PC-3 (cell line): ENCODE measurements at regions not wholly inside any gene's neighbourhood (a gene's known extent, or its start where the extent isn't known, plus 50 kb on each side); places are given as distances from the start of the nearest gene placed in this dataset.

Experiments used
- ATAC-seq: fragments of 200-7000 bp; cut with Tn5 transposase; 2 replicates; pipeline ENCODE4 v1.9.1; 2020; ENCODE audit warnings: mild to moderate bottlenecking, moderate library complexity
- BruUV-seq: library from RNA; stranded (reverse); fragments of 400-500 nt; replicated peaks from 2 replicates; lab custom pipeline; 2021; lab: Mats Ljungman, UMichigan
- CTCF ChIA-PET: fragments of 300-600 bp; sonication (Branson Sonifier 250); formaldehyde crosslinking; loops from one replicate; lab custom pipeline; 2022; ENCODE audit warnings: antibody characterized with exemption; lab: Charles Lee
- POLR2A ChIA-PET: fragments of 300-600 bp; sonication (Branson Sonifier 250); formaldehyde crosslinking; loops from one replicate; lab custom pipeline; 2022; ENCODE audit warnings: antibody characterized with exemption; ENCODE audit not compliant: unreplicated experiment; lab: Charles Lee
- DNase-seq: peaks from one replicate; pipeline ENCODE4 v3.0.0-alpha.2; 2015
- H2AFZ ChIP-seq: fragments of 300-600 bp; sonication (generic); 2 replicates; pipeline ENCODE4 v1.6.0; 2016; ENCODE audit warnings: antibody characterized with exemption, low read length
- H3F3A ChIP-seq: fragments of 300-600 bp; sonication (generic); one replicate; pipeline ENCODE4 v1.6.0; 2017; ENCODE audit warnings: antibody characterized with exemption, low read length, control low read depth, mild to moderate bottlenecking; ENCODE audit not compliant: unreplicated experiment
- H3K27ac ChIP-seq: fragments of 300-600 bp; sonication (generic); 2 replicates; pipeline ENCODE4 v1.5.1; 2016; ENCODE audit warnings: mild to moderate bottlenecking, low read length
- H3K27me3 ChIP-seq: fragments of 300-600 bp; sonication (generic); 2 replicates; pipeline ENCODE4 v1.6.1; 2016; ENCODE audit warnings: low read length, mixed read lengths
- H3K36me3 ChIP-seq: fragments of 300-600 bp; sonication (generic); 2 replicates; pipeline ENCODE4 v1.6.1; 2016; ENCODE audit warnings: low read depth, mixed run types, low read length, mixed read lengths
- H3K4me1 ChIP-seq: fragments of 300-600 bp; sonication (generic); 2 replicates; pipeline ENCODE4 v1.5.1; 2016; ENCODE audit warnings: low read length; ENCODE audit not compliant: insufficient read depth
- H3K4me2 ChIP-seq: fragments of 300-600 bp; sonication (generic); 2 replicates; pipeline ENCODE4 v1.6.0; 2016; ENCODE audit warnings: low read length
- H3K4me3 ChIP-seq: fragments of 300-600 bp; sonication (generic); 2 replicates; pipeline ENCODE4 v1.5.1; 2016; ENCODE audit warnings: mild to moderate bottlenecking, low read length, mixed read lengths
- H3K79me2 ChIP-seq: fragments of 300-600 bp; sonication (generic); 2 replicates; pipeline ENCODE4 v1.6.1; 2017; ENCODE audit warnings: low read length, mixed read lengths
- H3K9ac ChIP-seq: fragments of 300-600 bp; sonication (generic); 2 replicates; pipeline ENCODE4 v1.6.0; 2016; ENCODE audit warnings: mild to moderate bottlenecking, low read length
- H3K9me2 ChIP-seq: fragments of 300-600 bp; sonication (generic); replicated peaks from 2 replicates; pipeline ENCODE4 v1.6.1; 2016; ENCODE audit warnings: mixed run types, low read length, mixed read lengths
- H3K9me3 ChIP-seq: fragments of 300-600 bp; sonication (generic); 2 replicates; pipeline ENCODE4 v1.6.1; 2016; ENCODE audit warnings: low read length, mixed read lengths
- H4K20me1 ChIP-seq: fragments of 300-600 bp; sonication (generic); 2 replicates; pipeline ENCODE4 v1.6.1; 2016; ENCODE audit warnings: low read length, mixed read lengths
- CTCF ChIP-seq: fragments of 300-600 bp; sonication (generic); conservative IDR thresholded peaks from 2 replicates; pipeline ENCODE4 v1.5.1; 2017; ENCODE audit warnings: antibody characterized with exemption, low read depth, mild to moderate bottlenecking, low read length
- EZH2 ChIP-seq: fragments of 300-600 bp; sonication (generic); IDR thresholded peaks from one replicate; pipeline ENCODE4 v1.6.1; 2017; ENCODE audit warnings: antibody characterized with exemption, mild to moderate bottlenecking, low read length; ENCODE audit not compliant: unreplicated experiment
- EZH2phosphoT487 ChIP-seq: fragments of 300-600 bp; sonication (generic); IDR thresholded peaks from 2 replicates; pipeline ENCODE4 v1.6.1; 2018; ENCODE audit warnings: mild to moderate bottlenecking, antibody characterized with exemption, low read length, borderline replicate concordance
- intact Hi-C: fragments of 100-400 bp; cut with micrococcal nuclease; formaldehyde crosslinking; loops from 2 replicates; pipeline ENCODE4 v1.9.0; 2023

DNA sequence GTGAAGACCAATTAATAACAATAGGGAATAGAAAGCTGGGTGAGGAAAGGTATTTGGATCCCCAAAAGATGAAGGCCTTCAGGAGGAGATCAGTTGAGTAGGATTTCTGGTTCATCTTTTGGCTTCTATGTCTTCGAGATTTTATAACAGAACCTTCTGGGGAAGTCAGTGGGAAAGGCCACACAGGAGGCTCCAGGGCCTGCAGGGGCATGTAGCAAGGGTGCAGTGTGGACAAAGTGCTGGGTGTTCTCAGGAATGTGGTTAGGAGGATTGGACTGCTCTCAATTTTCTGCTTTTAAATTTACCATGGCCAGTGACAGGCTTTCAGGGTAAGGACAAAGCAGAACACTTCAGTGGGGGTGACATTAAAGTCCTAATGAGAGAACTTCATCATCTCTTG is 378.0 kb downstream of the CCSER2 start:
- H3K4me1 ChIP-seq = no peaks in the 10 kb centered on the region
- no peaks in the 10 kb centered on the region for H3F3A ChIP-seq
- TF ChIP-seq EZH2 (no peak), CTCF (no peak), EZH2phosphoT487 (no peak)
- no peak overlapping the region for H3K4me2 ChIP-seq
- BruUV-seq = no TSS peak
- ChIA-PET POLR2A (no interaction called here), CTCF (no interaction called here)
- H3K9me3 ChIP-seq = no peaks in the 10 kb centered on the region
- intact Hi-C loops = no loop called here
- H3K27ac ChIP-seq = no peak overlapping the region
- no peak overlapping the region for H2AFZ ChIP-seq
- H3K36me3 ChIP-seq = no peaks in the 10 kb centered on the region
- DNase-seq = no peak
- no peak overlapping the region for H3K9ac ChIP-seq
- H3K9me2 ChIP-seq = no peaks in the 10 kb centered on the region
- H3K27me3 ChIP-seq = peaks cover 15% of the 10 kb centered on the region
- ATAC-seq = no peak
- H3K4me3 ChIP-seq = no peak overlapping the region
- no peaks in the 10 kb centered on the region for H3K79me2 ChIP-seq
- no peaks in the 10 kb centered on the region for H4K20me1 ChIP-seq

GRCh38 chr10:84706875-84707274 is 378.5 kb downstream of the CCSER2 start:
- no peaks in the 10 kb centered on the region for H3K36me3 ChIP-seq
- H3K27ac ChIP-seq = no peak overlapping the region
- POLR2A ChIA-PET = no interaction called here
- no peak overlapping the region for H3K9ac ChIP-seq
- H3K27me3 ChIP-seq = peaks cover 15% of the 10 kb centered on the region
- no peaks in the 10 kb centered on the region for H3K9me2 ChIP-seq
- no TSS peak for BruUV-seq
- no peaks in the 10 kb centered on the region for H3K79me2 ChIP-seq
- H3K4me2 ChIP-seq = no peak overlapping the region
- H3K9me3 ChIP-seq = no peaks in the 10 kb centered on the region
- H3K4me3 ChIP-seq = no peak overlapping the region
- no peaks in the 10 kb centered on the region for H3F3A ChIP-seq
- no peaks in the 10 kb centered on the region for H3K4me1 ChIP-seq
- ATAC-seq = no peak
- H4K20me1 ChIP-seq = no peaks in the 10 kb centered on the region
- intact Hi-C loops = no loop called here
- no peak for TF ChIP-seq EZH2
- no peak for TF ChIP-seq EZH2phosphoT487
- TF ChIP-seq CTCF = no peak
- CTCF ChIA-PET = no interaction called here
- DNase-seq = no peak
- H2AFZ ChIP-seq = no peak overlapping the region

DNA sequence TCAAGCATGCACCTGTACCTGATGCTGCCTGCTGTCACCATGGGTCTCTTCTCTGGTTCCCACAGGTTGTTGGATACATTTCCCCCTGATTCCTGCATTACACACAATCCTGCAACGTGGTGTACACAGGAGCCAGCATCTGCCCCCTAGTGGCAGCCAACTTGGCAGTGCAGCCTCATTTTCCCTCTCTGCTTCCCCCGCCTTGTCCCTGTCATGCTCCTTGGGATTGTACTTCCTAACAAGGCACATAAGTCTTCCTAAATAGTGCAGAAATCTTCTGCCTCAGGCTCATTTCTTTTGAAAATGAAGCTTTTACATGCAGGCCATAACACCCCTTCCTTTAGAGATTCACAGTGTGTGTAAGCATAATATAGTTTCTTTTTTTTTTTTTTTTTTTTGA is 387.5 kb downstream of the CCSER2 start:
- Histone ChIP-seq H3K9me2 (no peaks in the 10 kb centered on the region), H3K4me1 (no peaks in the 10 kb centered on the region), H3K79me2 (no peaks in the 10 kb centered on the region), H3K27me3 (peaks cover 11% of the 10 kb centered on the region; the same call in 1 of the 2 replicates), H3K36me3 (no peaks in the 10 kb centered on the region), H3K27ac (no peak overlapping the region), H3K9me3 (no peaks in the 10 kb centered on the region), H3K4me3 (no peak overlapping the region), H3F3A (no peaks in the 10 kb centered on the region), H3K9ac (no peak overlapping the region), H4K20me1 (no peaks in the 10 kb centered on the region), H2AFZ (no peak overlapping the region), H3K4me2 (no peak overlapping the region)
- no TSS peak for BruUV-seq
- intact Hi-C loops = loop anchor here (1.0 kb wide), 1 partner anchor 103 kb away; no protein-coding TSS in a partner anchor
- TF ChIP-seq CTCF (peak; percentile 69), EZH2phosphoT487 (no peak)
- POLR2A ChIA-PET = no interaction called here
- ATAC-seq = peak; percentile 56; the same call in 1 of the 2 replicates
- peak; percentile 59 for DNase-seq
- CTCF ChIA-PET = no interaction called here
